ENCODE measurements at regions not wholly inside any gene's neighbourhood (a gene's known extent, or its start where the extent isn't known, plus 50 kb on each side); places are given as distances from the start of the nearest gene placed in this dataset.

DNA sequence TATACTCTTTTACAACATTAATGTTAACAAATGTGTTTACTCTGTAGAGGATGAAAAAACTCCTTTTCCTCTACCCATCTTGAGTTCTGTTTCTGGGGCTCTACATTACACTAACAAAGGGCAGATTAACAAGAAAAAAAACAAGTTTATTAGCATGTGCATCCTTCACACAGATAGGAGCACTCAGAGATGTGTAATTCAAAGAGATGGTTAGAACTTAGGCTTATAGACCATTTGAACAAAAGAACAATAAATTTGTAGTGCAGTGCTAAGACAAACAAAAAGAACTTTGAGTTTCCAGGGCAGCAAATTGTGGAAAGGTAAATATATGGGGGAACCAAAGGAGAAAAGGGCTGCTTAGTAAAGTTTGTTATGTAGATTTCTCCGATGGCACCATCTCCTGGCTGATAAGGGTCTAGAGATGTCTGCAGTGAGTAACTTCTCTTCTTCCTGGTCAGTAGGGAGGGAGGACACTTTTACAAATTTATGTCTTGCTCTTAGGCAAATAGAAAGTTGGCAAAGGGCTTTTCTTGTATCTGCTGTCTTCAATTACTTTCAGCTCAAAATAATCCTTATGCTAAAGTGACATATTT lies 1249.9 kb upstream of the TENM3 start:
- no peak overlapping the region for H3K4me3 ChIP-seq (ENCODE audit: low read depth, poor library complexity, severe bottlenecking)
- no peak for TF ChIP-seq POLR2A (IDR thresholded peaks at IDR 0.05)
- TF ChIP-seq CTCF (IDR thresholded peaks at IDR 0.05): no peak
- DNase-seq (ENCODE audit: low spot score in 2 of 2): no peak
- WGBS, 2 donors: 65 to 81% methylated on average over 1 of the region's 1 CpG
- intact Hi-C loops (cut with DNase I; ENCODE audit: low total_unique reads): no loop called here

DNA sequence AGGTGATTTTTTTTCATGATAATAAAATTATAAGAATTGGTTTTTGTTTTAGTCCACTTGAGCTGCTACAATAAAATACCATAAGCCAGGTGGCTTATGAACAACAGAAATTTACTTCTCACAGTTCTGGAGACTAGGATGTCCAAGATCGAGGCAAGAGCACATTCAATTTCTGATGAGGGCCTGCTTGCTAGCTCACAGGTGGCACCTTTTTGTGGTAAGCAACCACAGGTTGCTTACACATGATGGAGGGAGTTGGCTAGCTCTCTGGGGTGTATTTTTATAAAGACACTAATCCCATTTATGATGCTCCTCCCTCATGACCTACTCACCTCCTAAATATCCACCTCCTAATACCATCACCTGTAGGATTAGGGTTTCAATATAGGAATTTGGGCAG lies 1248.5 kb upstream of the TENM3 start:
- intact Hi-C loops (cut with DNase I; ENCODE audit: low total_unique reads): no loop called here
- TF ChIP-seq CTCF (IDR thresholded peaks at IDR 0.05): no peak
- TF ChIP-seq POLR2A (IDR thresholded peaks at IDR 0.05): no peak
- no peak overlapping the region for H3K4me3 ChIP-seq (ENCODE audit: low read depth, poor library complexity, severe bottlenecking)
- WGBS, 2 donors: 83 to 86% methylated on average over 1 of the region's 1 CpG
- DNase-seq (ENCODE audit: low spot score in 2 of 2): no peak

- TF ChIP-seq CTCF (IDR thresholded peaks at IDR 0.05) (no peak), POLR2A (IDR thresholded peaks at IDR 0.05) (no peak)
- intact Hi-C loops (cut with DNase I; ENCODE audit: low total_unique reads): no loop called here
- WGBS, 2 donors: 24 to 26% methylated on average over 2 of the region's 2 CpGs
Measured at GRCh38 chr4:180999217-180999616, 1244.0 kb upstream of the TENM3 start.

GRCh38 chr4:181004056-181004455 lies 1239.1 kb upstream of the TENM3 start:
- intact Hi-C loops (cut with DNase I; ENCODE audit: low total_unique reads): no loop called here
- WGBS, 2 donors: 55 to 63% methylated on average over 4 of the region's 4 CpGs
- DNase-seq (ENCODE audit: low spot score in 2 of 2): no peak
- TF ChIP-seq CTCF (IDR thresholded peaks at IDR 0.05) (no peak), POLR2A (IDR thresholded peaks at IDR 0.05) (no peak)
- H3K4me3 ChIP-seq (ENCODE audit: low read depth, poor library complexity, severe bottlenecking): no peak overlapping the region

More at GRCh38 chr4:180999217-180999616, 1244.0 kb upstream of the TENM3 start:
- DNase-seq (ENCODE audit: low spot score in 2 of 2): no peak
- H3K4me3 ChIP-seq (ENCODE audit: low read depth, poor library complexity, severe bottlenecking): no peak overlapping the region

DNA sequence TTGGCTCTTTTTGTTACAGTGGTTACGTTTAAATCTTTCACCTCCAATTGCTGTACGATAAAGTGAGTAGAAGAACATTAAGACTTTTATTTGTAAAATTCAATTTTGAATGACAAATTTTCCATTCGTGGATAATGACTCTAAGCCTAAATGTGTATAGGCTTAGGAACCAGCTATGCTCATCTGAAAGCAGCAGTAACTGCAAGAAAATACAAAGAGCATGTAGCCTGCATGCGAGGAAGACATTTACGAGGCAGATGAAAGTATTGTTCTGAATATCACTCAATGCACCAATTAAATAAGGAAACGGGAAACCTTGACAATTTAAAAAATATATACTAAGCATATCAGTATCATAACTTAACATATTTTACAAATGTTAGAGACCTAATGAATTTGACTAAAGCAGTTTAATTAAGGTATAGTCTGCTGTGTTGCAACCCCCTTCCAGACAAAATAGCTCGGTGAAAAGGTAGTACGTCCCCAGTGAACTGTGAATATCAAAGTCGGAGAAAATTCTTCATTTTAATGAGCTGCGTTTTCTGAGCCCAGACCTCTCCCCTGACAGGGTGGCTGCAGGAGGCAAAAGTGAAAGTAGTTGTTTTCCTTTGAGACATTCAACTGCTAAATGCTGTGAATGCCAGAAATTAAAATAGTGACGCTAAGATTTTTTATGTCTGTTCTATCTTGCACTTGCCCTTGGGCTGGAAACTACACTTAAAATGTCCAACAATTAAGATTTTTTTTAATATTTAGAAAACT lies 1236.5 kb upstream of the TENM3 start:
- intact Hi-C loops (cut with DNase I; ENCODE audit: low total_unique reads): no loop called here
- DNase-seq (ENCODE audit: low spot score in 2 of 2): no peak
- 20 to 30% methylated on average over 11 of the region's 11 CpGs for WGBS, 2 donors
- H3K4me3 ChIP-seq (ENCODE audit: low read depth, poor library complexity, severe bottlenecking): no peak overlapping the region
- no peak for TF ChIP-seq CTCF (IDR thresholded peaks at IDR 0.05)
